GM21423 (cell line): ENCODE measurements at regions not wholly inside any gene's neighbourhood (a gene's known extent, or its start where the extent isn't known, plus 50 kb on each side); places are given as distances from the start of the nearest gene placed in this dataset.

ENCODE experiments used
- ATAC-seq: cut with Tn5 transposase; IDR thresholded peaks from one replicate; pipeline ENCODE4 v1.9.1; 2021; ENCODE audit warnings: mild to moderate bottlenecking, moderate library complexity; ENCODE audit not compliant: unreplicated experiment

DNA sequence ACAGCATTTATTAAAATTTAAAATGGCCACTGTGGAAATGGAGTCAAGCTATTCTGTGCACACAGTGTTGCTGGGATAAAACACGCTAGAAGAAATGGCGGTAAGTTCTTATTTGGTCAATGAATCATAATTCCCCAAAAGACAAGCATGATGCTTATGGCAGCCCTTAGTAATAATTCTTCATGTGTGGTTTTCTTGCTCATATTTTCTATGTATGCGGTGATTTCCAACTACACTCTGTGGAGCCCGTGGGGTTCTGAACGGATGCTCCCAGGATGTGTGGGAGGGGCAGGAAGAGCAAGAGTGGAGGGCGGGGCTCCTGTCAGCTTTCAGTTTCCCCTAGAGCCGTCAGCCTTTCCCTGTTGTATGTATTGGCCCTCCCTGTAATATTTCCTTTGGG is 91.7 kb upstream of the RMDN2 start:
- ATAC-seq = no peak

DNA sequence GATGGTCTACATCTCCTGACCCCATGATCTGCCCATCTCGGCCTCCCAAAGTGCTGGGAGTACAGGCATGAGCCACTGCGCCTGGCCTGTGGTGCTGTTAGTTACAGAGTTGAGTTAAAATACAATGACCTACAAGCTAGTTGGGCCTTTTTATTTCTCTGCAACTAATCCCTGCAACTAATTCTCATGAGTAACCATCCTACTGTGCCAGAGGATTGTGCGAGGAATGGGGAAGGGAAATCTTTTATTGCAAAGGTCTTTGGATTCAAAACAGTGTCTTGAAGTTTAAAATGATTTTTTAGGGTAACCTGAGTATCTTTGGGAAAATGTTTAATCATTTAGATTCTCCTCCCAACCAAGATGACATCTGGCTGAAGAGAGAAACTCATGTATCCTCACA is 88.8 kb upstream of the RMDN2 start:
- ATAC-seq = no peak

DNA sequence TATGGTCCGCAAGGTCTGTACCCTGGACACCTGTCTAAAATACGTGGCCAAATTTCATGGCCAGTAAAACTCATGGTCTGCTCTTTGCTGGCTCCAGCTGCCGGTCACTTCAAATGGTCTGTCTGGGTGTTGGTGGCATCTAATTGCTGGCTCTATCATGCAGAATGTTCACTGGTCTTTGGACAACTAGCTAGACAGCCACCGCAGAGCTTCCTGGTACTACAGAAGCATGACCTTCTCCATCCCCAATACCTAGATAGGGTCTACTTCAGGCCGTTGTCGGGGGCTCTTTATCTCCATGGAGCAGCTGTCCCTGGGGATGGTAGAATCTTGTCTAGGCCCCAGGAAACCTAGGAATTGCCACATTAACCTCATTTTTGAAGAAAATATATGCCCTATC is 88.4 kb upstream of the RMDN2 start:
- ATAC-seq = no peak

GRCh38 chr2:37837628-37838328 is 87.3 kb upstream of the RMDN2 start:
- ATAC-seq = no peak

- no peak for ATAC-seq
Observed at GRCh38 chr2:37838541-37839167, 86.4 kb upstream of the RMDN2 start.

DNA sequence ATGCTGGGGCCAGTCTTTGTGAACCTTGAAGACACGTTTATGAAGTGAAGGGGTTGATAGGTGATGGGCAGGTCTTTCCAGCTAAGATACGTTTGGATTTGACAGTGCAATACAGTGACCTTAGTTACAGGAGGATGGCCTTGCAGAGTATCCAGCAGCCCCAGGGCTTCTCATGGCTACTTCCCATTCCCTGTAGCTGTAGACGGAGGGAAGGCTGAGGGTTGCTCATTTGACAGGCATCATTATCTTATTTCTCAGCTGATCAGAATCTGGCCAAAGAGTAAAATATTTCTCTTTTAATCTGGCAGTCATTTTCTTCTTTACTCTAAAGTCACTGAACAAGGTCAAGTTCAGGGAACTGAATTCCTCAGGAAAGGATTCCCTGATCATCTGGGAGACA is 85.1 kb upstream of the RMDN2 start:
- no peak for ATAC-seq

DNA sequence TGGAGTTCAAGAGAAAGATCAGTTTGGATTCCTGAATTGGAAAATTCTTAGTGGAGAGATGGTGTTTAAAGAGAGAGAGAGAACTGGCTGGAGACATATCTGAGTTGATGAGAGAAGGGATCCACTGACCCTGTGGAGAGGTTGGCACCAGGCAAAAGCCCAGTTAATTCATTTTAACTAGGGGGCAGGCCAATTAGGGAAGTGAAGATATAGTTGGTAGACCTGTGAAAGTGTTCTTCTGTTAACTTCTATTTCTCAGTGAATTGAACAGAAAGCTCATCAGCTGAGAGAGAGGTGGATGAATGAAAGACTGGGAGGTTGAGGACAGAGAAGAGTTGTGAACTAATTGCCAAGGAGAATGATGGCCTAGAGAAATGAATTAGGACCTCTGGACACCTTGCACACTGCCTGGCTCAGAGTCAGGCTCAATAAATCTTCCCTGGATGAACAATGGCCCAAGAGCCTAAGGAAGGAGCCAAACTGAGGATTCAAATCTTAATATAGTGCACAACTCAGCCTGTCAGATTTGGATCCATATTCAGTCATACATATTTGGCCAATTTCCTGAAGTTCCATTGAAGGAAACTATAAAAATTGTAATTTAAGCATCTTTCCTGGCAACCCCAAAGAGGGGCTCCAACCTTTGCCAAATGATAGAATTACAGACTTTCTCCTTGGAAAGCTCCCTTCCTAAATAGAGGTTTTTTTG is 82.2 kb upstream of the RMDN2 start:
- no peak for ATAC-seq

GRCh38 chr2:37843556-37843955 is 81.5 kb upstream of the RMDN2 start:
- ATAC-seq = no peak

GRCh38 chr2:37846207-37846606 is 78.9 kb upstream of the RMDN2 start:
- no peak for ATAC-seq

- no peak for ATAC-seq
Observed at GRCh38 chr2:37847792-37848191, 77.3 kb upstream of the RMDN2 start.

DNA sequence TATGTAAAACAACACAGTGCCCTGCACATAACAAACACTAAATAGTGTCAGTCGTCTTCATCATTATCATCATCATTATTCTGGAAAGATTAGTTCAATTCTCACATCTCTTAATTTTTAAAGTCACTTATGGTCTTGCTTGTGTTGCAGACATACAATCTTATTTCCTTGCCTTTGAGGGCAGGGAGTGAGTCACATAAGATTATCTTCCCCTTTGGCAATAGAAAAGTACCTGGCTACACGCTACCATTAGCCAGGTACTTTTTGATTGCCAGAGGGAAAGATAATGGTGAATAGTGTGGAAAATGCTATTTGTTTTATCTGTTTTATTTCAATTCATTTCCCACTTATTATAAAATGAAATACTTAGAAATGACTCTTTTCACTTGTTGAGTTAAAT is 76.6 kb upstream of the RMDN2 start:
- no peak for ATAC-seq

DNA sequence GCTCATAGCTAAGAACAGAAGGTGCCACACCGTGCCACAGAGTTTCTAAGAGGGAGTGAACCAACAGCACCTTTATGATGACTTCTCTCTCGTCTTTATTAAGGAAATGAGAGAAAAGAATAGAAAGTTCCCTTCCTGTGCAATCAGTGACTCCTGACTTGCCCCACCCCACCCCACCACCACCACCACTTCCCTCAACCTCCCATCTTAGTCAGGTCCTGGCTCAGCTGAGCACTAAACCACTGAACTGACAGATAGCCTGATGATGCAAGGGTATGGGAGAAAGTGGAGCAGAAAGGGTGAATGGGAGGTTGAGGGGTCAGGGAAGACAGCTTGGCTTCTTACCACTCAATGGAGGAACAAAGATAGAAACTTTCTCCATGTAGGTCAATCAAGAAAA is 75.2 kb upstream of the RMDN2 start:
- no peak for ATAC-seq

GRCh38 chr2:37851428-37851827 is 73.7 kb upstream of the RMDN2 start:
- ATAC-seq = peak; percentile 35

DNA sequence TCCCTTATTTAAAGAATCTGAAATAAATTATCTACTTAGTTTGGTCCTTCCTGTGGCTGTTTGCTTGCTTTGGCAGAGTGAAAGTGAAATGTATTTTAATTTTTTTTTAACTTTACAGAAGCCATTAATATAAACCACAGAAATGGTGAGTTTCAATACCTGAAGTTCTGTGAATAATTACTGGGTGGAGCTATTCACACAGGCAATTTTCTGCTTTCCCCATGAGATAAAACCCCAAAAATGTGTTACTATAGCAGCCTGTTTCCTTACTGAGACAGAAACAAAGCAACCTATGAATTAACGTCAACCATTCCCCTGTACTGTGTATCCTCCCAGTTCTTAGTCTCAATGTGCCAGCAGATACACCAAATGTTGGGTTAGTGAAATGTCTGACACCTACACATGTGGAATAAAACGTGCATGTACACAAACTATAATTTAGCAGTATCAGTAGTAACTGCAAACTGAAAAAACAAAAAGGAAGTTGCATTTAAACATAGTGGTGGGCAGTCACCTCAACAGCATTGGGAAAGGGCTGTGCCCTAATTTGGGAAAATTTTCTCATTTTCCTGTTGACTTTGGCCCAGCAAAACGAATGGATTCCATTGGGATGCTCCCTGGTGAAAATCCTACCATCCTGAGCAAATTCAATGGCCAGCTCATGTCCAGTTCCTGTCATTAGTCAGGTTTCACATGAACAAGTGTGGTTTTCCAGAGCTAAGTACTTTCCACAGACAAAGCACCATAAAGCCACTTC is 73.1 kb upstream of the RMDN2 start:
- ATAC-seq = peak; percentile 61

- ATAC-seq = no peak
Observed at GRCh38 chr2:37852585-37853014, 72.5 kb upstream of the RMDN2 start.

- no peak for ATAC-seq
Observed at GRCh38 chr2:37854676-37855282, 70.3 kb upstream of the RMDN2 start.

GRCh38 chr2:37855283-37856041 is 69.6 kb upstream of the RMDN2 start:
- ATAC-seq = no peak

GRCh38 chr2:37856101-37856751 is 68.9 kb upstream of the RMDN2 start:
- no peak for ATAC-seq

- ATAC-seq = no peak
Observed at GRCh38 chr2:37857575-37858399, 67.3 kb upstream of the RMDN2 start.
